AG09319 (cell line): ENCODE measurements at regions not wholly inside any gene's neighbourhood (a gene's known extent, or its start where the extent isn't known, plus 50 kb on each side); places are given as distances from the start of the nearest gene placed in this dataset.

ENCODE experiments used
- DNase-seq: peaks from one replicate; pipeline ENCODE4 v3.0.0-alpha.2; 2010; ENCODE audit warnings: low read depth; ENCODE audit errors: extremely low read depth
- CTCF ChIP-seq: IDR thresholded peaks from 2 replicates; pipeline ENCODE4 v1.5.1; 2011; ENCODE audit warnings: low read depth, mild to moderate bottlenecking, inconsistent platforms, low read length, moderate library complexity

- TF ChIP-seq CTCF: no peak
- DNase-seq: no peak
Measured at GRCh38 chr12:41920355-41920754, 224.3 kb downstream of the GXYLT1 start.

GRCh38 chr12:41919526-41920261, 225.0 kb downstream of the GXYLT1 start:
- no peak for DNase-seq
- TF ChIP-seq CTCF: no peak

GRCh38 chr12:41919048-41919447, 225.6 kb downstream of the GXYLT1 start:
- no peak for DNase-seq
- no peak for TF ChIP-seq CTCF

- no peak for TF ChIP-seq CTCF
Measured at GRCh38 chr12:41917938-41918341, 226.7 kb downstream of the GXYLT1 start.

GRCh38 chr12:41917181-41917580, 227.5 kb downstream of the GXYLT1 start:
- no peak for TF ChIP-seq CTCF
- DNase-seq: no peak

More at GRCh38 chr12:41917938-41918341, 226.7 kb downstream of the GXYLT1 start:
- no peak for DNase-seq

- DNase-seq: no peak
- no peak for TF ChIP-seq CTCF
Measured at GRCh38 chr12:41910578-41911320, 233.9 kb downstream of the GXYLT1 start.

- DNase-seq: no peak
- no peak for TF ChIP-seq CTCF
Measured at GRCh38 chr12:41908206-41908605, 236.5 kb downstream of the GXYLT1 start.
